GM18867 (cell line): ENCODE measurements at regions not wholly inside any gene's neighbourhood (a gene's known extent, or its start where the extent isn't known, plus 50 kb on each side); places are given as distances from the start of the nearest gene placed in this dataset.

Experiments
- ATAC-seq: cut with Tn5 transposase; IDR thresholded peaks from one replicate; pipeline ENCODE4 v1.9.1; 2021; ENCODE audit warnings: mild to moderate bottlenecking, moderate library complexity; ENCODE audit not compliant: unreplicated experiment

DNA sequence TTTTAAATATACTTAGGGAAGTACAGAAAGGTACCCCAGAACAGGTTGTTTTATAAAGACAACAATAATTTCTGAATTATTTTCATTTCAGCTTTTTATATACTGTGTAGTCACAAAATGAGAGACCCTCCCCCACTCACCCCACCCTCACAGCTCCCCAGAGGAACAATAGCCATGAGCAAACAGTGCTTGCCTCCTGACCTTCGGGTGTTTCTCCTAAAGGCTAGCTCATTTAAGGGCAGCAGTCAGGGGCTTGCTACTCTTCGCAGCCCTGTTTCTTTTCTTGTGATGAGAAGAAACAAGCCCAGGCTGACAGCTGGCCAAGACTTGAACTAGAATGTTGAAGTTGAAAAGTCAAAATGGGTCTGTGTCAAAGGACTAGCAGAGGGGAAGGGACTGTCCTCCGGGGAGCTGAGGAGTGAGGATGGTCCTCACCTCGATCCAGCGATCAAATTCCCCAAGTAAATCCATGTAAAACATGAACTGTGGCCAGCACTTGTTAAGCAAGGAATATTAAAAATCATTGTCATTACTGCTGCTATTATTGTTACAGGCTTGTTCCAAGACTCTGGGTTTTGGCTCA, 133.8 kb upstream of the ARHGAP5 start:
- no peak for ATAC-seq

GRCh38 chr14:31943861-31944255, 133.2 kb upstream of the ARHGAP5 start:
- no peak for ATAC-seq

DNA sequence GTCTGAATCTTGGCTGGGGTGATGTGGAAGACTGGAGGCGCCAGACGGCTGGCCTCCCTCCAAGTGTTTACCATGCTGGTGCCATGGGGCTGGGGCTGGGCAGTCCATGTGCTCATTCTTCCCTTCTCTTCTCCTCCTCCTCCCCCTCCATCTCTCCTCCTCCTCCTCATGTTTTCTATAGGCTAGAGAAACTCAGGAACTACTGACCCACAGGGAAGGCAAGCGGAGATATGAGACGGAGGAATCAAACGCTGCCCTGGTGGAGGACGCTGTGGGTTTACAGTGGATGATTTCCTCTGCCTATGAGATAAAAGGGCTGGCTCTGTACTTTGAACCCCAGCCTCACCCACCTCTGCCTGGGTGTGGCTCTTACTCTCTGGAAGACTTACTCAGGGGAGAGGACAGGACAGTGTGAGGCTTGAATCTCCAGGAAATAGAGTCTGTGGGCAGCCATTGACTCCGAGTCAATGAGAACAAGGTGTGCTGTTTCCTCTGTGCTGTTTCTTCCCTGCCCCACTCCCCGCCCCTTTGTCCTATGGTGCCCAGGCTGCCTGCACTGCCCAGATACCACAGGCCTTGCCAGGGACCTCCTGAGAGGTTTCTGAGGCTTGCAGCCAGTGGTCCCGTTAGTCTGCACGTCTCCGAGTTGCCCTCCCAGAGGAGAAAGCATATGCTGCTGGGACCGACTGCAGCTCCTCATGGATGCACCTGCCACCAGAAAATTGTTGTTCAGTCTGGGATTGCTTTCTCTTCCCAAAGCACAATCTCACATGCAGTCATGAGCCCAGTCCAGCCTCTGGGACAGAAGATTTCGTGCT, 132.6 kb upstream of the ARHGAP5 start:
- no peak for ATAC-seq

DNA sequence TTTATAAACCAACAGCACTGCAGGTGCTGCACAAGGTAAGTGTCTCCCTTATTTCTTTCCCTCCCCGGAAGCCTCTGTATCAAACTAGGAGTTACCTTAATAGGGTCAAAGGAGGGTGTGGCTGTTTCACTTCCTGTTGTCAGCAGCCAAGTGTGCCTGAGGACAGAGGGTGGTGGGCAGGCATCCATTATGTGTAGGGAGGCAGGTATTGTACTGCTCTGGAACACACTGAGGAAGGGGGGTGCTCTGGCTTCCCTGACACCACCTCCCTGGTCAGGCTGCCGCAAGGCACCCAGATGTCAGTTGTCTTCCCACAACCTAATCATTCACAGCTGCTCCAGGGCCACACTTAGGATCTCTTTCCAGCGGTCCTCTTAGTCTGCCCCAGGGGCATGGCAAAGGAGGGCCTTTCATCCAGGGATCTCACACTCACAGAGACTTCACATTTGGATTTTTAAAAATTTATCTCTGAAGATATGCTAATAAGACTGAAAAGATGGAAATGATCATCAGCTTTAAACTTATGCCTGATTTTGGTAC, 132.0 kb upstream of the ARHGAP5 start:
- peak; percentile 80 for ATAC-seq

DNA sequence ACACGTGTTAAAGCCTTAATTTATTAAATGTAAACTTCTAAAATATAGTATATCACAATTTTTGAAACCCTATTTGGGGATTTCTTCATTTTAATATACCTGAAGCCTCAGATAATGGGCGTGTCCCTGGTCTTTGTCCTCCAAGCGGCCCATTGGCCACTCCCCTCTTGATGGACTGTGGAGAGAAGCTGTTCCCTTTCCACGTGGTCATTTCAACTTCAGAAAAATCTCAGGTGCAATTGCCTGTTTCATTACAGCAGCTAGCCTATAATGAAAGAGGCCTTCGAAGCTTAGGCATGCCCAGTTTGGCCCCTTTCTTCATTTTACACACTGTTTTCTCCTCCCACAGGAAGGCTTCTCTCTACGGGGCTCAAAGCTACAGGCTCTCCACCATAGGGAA, 131.4 kb upstream of the ARHGAP5 start:
- no peak for ATAC-seq

- ATAC-seq, result no peak
Measured at GRCh38 chr14:31947076-31947475, 130.0 kb upstream of the ARHGAP5 start.

- ATAC-seq, result no peak
Measured at GRCh38 chr14:31947680-31948595, 129.2 kb upstream of the ARHGAP5 start.

GRCh38 chr14:31949709-31950108, 127.4 kb upstream of the ARHGAP5 start:
- no peak for ATAC-seq

DNA sequence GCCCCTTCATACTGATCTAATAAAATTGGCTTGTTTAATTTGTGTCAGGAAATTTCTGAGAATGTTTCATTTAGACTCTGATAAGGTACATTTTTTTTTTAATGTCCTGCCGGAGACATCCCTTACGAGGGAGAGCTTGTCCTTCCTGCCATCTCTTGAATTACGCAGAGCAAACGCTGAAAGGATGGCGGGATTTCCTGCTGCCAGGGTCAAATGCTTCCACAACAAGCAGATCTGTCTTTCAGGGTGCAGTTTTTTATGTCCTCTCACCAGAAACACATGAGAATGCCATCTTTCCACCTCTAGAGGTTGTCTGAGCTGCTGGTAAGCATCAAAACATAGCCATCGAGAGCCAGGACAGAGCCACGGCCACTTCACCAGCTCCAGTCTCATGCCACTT, 126.8 kb upstream of the ARHGAP5 start:
- ATAC-seq, result no peak

- ATAC-seq, result no peak
Measured at GRCh38 chr14:31950764-31951637, 126.1 kb upstream of the ARHGAP5 start.

- no peak for ATAC-seq
Measured at GRCh38 chr14:31951638-31951964, 125.5 kb upstream of the ARHGAP5 start.

DNA sequence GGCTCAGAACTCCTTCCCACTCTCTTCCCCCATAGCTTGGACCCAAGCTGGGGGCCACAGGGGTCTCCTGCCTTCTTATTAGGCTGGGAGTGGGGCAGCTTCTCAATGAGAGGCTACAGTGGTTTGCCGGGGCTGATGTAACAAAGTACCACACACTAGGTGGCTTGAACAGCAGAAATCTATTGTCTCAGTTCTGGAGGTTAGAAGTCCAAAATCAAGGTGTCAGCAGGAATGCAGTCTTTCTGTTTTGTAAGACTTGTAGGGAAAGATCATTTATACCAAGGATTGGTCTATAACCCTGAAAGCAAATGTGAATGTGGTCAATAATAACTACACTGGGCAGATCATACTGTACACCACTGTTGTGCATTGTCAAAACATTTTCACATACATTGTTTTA, 124.5 kb upstream of the ARHGAP5 start:
- no peak for ATAC-seq

DNA sequence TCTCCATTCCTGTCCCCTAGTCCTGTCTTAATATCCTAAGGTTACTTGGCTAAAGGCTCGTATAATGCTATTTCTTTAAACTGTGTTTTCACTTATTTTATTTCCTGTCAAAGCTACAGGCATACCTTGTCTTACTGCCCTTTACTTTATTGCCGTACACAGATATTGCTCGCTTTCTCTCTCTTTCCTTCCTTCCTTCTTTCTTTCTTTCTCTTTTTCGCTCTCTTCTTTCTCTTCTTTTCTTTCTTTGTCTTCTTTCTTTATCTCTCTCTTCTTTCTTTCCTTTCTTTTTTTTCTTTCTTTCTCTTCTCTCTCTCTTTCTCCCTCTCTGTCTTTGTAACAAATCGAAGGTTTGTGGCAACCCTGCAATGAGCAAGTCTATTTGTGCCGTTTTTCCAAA, 123.9 kb upstream of the ARHGAP5 start:
- ATAC-seq, result no peak

GRCh38 chr14:31954991-31955390, 122.1 kb upstream of the ARHGAP5 start:
- ATAC-seq, result no peak

- no peak for ATAC-seq
Measured at GRCh38 chr14:31955936-31956579, 121.0 kb upstream of the ARHGAP5 start.

GRCh38 chr14:31957565-31957964, 119.5 kb upstream of the ARHGAP5 start:
- no peak for ATAC-seq

GRCh38 chr14:31960039-31960438, 117.1 kb upstream of the ARHGAP5 start:
- no peak for ATAC-seq

DNA sequence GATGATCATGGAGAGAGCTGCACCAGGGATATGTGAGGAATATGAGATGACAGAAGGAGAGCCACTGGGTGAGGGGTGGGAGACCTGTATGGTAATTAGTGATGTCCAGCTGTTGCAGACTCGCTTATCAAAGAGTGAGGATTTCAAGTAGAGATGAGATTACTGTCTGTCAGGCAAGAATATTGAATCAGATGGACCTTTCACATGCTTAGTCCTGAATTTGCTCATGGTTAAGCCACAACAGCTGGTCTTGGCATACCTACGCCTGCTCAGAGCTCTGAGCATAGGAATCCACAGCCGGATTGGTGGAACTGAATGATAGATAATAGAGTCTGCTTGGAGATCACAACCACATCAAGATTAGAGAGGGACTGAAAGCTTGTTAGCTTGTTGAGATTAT, 115.2 kb upstream of the ARHGAP5 start:
- no peak for ATAC-seq

GRCh38 chr14:31962920-31963319, 114.2 kb upstream of the ARHGAP5 start:
- ATAC-seq, result no peak

DNA sequence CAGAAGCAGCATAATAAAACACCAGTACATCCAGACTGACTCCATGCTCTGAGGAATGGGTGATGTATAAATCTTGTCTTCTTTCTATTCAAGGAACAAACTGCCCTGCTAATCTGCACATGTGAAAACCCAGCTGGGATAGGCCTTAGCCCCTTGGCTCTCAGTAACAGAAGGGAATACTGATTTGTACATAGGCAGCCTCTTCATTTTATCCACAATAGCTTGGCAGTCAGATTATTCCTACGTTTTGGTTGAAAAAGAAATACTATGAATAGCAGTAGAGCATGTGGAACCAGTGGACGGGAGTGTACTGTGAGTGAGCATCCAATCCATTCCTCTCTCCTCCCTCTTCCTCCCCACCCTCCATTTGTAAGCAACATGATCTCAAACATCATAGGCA, 113.5 kb upstream of the ARHGAP5 start:
- no peak for ATAC-seq
